ENCODE measurements at regions not wholly inside any gene's neighbourhood (a gene's known extent, or its start where the extent isn't known, plus 50 kb on each side); places are given as distances from the start of the nearest gene placed in this dataset.

GRCh38 chrX:151796576-151796975, 62.0 kb downstream of the CNGA2 start:
- no peak for DNase-seq (ENCODE audit: extremely low read depth in 1 of 11, low read depth in 9 of 11, low spot score in 4 of 11)

DNA sequence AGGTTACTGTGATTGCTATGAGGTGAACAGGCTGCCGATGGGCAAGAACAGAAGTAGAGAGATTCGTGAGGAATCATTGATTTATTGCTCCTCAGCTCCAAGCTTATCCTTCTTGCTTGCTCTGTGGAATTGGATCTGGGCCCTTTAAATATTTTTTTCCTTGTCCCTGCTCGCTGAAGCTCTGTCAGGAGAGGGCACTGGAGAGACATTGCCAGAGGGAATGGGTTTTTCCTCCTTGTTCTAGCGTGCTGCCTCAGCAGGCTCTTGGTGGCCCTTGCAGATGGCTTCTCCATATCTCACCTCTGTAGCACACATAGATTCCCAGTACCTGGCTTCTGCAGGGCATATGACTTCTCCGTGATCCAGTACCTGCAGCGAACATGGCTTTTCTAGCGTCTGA, 67.4 kb downstream of the CNGA2 start:
- no peak for DNase-seq (ENCODE audit: extremely low read depth in 1 of 11, low read depth in 9 of 11, low spot score in 4 of 11)

DNA sequence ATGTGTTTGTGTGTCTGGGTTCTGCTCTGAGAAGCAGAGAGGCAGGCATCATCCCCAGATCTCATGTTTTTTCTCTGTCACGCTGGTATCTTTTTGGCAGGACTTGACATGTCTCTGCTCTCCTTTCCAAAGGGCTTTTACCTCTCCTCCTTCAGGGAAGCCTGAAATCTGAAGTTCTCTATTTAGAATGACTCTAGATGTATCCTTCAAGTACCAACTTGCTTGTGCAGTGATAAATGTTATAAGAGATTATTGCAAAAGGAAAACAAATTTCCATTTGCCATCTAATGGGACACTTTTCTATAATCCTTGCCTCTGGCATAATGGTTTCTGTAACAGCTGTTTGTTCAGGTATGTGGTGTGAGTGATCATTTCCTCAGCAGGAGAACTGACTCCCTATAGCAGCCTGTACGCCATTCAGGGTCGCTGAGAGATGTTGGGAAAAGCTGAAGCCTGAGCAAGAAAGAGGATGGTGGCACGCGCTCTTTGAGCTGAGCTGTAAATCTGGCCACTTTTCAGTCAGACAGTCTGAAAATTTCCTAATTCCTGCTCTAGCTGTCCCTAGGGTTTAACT, 72.5 kb downstream of the CNGA2 start:
- no peak for DNase-seq (ENCODE audit: extremely low read depth in 1 of 11, low read depth in 9 of 11, low spot score in 4 of 11)

GRCh38 chrX:151812661-151813060, 78.1 kb downstream of the CNGA2 start:
- no peak for DNase-seq (ENCODE audit: extremely low read depth in 1 of 11, low read depth in 9 of 11, low spot score in 4 of 11)

DNA sequence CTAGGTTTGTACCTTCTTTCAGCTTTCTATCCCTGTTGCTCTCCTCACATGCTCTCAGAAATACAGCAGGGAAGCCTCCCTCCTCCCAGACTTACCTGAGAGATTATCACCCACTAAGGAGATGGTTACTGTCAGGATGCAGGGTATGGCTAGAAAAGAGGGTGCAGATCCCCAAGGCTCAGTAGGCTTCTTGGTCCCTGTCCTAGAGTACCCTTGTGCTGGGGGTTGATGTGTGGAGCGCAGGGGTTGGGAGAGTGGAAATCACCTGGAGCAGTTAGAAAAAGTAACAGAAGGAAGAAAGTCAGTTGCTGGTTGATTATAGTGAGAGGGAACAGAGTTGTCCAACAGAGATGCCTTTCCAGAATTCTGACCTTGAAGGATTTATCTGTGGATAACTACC, 80.2 kb downstream of the CNGA2 start:
- DNase-seq (ENCODE audit: extremely low read depth in 1 of 11, low read depth in 9 of 11, low spot score in 4 of 11) = no peak

DNA sequence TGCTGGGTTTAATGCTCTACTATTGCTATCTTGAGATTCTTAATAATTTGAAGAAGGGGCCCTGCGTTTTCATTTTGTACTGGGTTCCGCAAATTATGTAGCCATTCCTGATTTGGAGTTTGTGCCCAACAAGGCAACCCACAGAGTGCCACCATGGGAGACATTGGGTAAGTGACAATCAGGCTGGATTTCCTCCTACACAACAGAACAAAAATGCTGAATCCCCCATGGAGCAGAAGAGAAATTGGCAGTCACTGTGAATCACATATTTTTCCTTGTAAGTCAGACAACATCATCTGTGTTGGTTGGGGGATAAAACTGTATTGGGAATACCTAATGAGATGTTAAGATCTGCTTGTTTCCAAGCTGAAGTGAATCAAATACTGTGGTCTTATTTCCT, 80.9 kb downstream of the CNGA2 start:
- DNase-seq (ENCODE audit: extremely low read depth in 1 of 11, low read depth in 9 of 11, low spot score in 4 of 11) = no peak

- DNase-seq (ENCODE audit: extremely low read depth in 1 of 11, low read depth in 9 of 11, low spot score in 4 of 11) = no peak
Observed at GRCh38 chrX:151816934-151817333, 82.4 kb downstream of the CNGA2 start.

DNA sequence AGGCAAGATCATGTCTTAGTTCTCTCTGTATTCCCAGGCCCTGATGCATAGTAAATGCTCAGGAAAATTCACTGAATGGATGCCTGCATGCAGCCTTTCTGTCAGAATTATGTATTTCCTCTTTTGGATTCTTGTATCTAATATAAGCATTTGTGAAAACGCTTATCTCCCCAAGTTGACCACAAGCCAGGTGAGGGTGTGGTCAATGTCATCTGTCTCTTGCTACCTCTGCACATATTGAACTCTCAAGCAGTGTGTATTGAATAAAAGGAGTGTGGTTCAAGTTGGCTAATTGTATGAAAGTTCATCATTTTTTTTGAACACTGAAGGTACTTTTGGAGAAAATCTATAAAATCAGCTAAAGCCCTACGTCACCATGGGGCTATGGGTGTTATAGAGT, 84.3 kb downstream of the CNGA2 start:
- DNase-seq (ENCODE audit: extremely low read depth in 1 of 11, low read depth in 9 of 11, low spot score in 4 of 11) = no peak

DNA sequence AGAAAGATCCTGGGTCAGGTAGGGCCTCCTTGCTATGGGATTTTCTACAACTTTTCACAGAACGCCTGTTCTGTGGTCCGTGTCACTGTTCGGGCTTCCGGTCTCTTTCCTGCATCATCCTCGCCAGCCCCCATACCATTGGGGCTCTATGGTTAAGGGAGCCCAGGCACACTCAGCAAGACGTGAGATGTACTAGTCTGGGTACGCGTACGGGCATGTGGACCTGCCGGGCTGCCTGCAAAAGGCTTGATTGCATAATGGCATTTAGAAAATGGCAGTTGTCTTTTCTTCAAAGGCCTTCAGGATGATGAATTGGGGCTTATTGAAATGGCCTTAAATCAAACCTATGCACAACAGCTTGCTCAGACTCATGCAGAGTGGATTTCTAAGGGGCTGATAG, 86.7 kb downstream of the CNGA2 start:
- DNase-seq (ENCODE audit: extremely low read depth in 1 of 11, low read depth in 9 of 11, low spot score in 4 of 11) = no peak

DNA sequence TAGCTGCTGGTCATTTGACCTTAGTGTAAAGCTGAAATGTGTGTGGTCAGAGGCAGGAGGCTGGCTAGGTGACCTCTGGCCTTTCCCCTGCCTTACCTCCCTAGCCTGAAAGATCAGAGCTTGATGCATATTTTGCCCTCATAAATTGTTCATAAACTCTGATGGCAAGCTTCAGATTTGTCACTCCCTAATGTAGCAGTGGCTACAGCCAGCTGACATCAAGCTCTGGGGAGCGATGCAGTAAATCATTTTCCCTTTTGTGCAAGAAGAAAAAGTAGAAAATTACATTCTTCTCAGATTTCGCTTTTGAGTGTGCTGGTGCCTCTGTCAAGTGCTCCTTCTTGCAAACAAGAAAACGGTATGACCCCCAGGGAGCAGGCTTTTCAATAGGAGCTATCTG, 87.7 kb upstream of the MAGEA4 start:
- no peak for DNase-seq (ENCODE audit: extremely low read depth in 1 of 11, low read depth in 9 of 11, low spot score in 4 of 11)

GRCh38 chrX:151825925-151826485, 86.7 kb upstream of the MAGEA4 start:
- DNase-seq (ENCODE audit: extremely low read depth in 1 of 11, low read depth in 9 of 11, low spot score in 4 of 11) = peak in 5 of 11 donors; percentile 6 to 24 (median 8)

DNA sequence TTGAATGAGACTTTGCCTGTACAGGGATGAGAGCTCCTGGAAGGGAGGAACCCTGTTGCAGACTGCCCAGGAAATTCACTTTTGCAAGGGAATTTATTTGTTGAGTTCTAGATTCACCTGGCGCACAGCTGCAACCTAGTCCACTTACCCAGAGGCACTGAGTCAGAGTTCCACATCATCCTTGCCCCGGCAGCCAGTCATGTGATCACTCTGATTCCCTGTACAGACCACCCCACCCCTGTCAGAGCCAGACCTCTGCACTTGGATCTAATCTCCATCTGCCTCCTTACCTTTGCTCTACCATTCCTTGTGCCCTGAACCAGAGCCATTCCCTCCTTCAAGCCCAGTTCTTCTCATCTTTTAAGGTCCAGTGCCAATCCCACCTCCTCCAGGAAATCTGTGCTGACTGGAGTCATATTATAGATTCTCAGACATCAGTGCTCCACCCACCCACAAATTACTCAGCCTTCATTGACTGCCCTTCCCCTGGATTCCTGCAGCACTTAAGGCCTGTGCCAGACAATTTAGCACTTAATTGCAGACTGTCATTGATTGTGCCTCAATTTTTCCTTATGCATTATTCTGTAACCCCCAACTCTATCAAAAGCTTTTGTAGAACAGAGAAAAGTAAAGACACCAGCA, 84.1 kb upstream of the MAGEA4 start:
- no peak for DNase-seq (ENCODE audit: extremely low read depth in 1 of 11, low read depth in 9 of 11, low spot score in 4 of 11)

GRCh38 chrX:151830911-151831310, 81.8 kb upstream of the MAGEA4 start:
- DNase-seq (ENCODE audit: extremely low read depth in 1 of 11, low read depth in 9 of 11, low spot score in 4 of 11) = no peak

DNA sequence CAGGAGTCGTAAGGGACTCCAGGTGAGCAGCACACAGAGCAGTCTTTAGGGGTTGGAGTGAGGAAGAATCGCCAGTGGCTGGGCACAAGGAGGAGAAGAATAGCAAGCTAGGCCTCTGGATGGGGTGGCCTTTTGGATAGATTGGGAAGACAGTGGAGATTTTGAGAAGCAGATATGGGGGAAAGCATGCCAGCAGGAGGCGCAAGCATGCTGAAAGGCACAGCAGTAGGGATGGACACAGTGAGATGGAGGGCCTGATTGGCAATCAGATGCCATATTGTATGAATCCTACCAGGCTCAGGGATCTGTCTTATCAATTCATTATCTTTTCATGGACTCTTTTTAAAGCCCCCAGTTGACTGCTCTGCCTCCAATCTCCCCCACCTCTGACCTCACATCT, 60.4 kb upstream of the MAGEA4 start:
- DNase-seq (ENCODE audit: extremely low read depth in 1 of 11, low read depth in 9 of 11, low spot score in 4 of 11) = no peak

DNA sequence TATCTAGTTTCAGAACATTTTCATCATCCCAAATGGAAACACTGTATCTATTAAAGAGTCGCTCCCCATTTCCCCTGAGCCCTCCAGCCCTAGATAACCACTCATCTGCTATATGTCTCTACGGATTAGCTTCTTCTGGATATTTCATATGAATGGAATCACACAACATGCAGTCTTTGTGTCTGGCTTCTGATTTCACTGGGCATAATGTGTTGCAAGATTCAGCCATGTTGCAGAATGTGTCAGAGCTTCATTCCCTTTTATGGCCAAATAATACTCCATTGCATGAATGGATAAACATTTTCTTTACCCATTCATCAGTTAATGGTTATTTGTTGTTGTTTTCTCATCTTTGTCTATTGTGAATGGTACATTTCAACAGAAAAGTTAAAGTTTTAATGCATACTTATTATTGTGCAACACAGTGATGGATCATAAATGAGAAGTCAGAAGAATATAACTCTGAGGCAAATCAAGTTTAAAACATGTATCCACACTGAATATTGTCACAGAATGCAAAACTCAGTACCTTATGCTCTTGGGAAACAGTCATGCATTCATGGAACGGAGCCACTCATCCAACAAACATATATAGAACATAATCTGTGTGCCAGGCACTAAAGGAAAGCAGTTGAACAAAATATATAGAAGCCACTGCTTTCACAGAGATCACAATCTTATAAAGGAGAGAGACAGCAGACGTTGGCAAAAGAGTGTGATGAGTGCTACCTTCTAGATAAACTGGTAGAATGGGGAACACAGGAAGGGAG, 57.8 kb upstream of the MAGEA4 start:
- no peak for DNase-seq (ENCODE audit: extremely low read depth in 1 of 11, low read depth in 9 of 11, low spot score in 4 of 11)

- DNase-seq (ENCODE audit: extremely low read depth in 1 of 11, low read depth in 9 of 11, low spot score in 4 of 11) = no peak
Observed at GRCh38 chrX:151859481-151859880, 53.2 kb upstream of the MAGEA4 start.

GRCh38 chrX:151860827-151861226, 51.9 kb upstream of the MAGEA4 start:
- no peak for DNase-seq (ENCODE audit: extremely low read depth in 1 of 11, low read depth in 9 of 11, low spot score in 4 of 11)

Data from renal cortex interstitium (tissue), 11 donors.